GM03348 (cell line): ENCODE measurements at regions not wholly inside any gene's neighbourhood (a gene's known extent, or its start where the extent isn't known, plus 50 kb on each side); places are given as distances from the start of the nearest gene placed in this dataset.

Experiments used
- DNase-seq: peaks from one replicate; pipeline ENCODE4 v3.0.0; 2012; ENCODE audit warnings: low spot score

- no peak for DNase-seq
Measured at GRCh38 chr3:194805546-194805945, 119.9 kb downstream of the FAM43A start.

DNA sequence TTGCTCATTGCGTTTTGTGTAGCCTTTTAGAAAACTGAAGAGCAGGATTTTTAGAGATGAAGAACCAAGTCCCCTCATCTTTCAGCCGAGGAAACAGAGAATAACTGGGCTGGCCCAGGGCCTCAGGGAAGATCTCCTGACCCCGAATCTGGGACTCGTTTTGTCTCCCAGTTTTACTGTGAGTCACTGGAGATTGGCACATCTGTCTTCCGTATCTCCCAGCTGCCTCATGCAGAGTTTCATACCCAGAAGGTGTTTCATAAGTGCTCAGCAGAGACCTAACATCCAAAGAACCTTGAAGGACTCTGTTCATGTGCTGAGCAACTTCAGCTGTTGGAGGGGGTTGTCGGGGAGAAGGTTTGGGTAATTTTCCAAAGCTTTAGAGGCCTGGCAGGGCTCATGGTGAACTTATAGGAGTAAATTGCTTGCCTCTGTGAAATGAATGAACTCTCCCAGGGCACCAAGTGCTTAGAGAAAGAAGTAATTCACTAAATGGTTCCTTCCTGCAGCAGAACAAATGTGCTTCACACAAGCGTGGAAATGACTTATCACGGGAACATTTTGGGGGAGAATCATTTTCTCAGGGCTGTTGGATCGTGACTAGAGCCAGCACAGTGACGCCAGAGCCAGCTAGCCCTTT is 121.4 kb downstream of the FAM43A start:
- DNase-seq, result peak; percentile 75

DNA sequence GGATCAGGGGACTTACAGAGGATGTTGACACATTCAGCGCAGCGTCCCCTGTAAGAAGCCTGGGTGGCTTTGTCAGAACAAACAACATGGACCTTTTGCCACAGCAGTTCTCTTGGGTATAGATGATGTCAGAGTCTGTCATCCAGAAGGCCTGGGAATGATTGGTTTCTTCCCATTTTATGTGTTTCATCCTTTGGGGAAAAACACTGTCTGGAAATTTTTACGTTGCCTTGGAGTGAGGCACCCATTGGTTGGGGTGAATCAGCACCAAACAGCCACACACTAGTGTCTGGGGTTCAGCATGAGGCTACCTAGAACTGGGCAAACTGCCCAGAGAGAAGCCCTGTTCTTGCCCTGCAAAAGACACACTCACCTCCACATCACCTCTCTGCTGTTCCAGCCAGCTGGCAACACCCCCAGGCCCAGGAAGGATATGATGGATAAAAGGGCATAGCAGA is 123.0 kb downstream of the FAM43A start:
- peak; percentile 24 for DNase-seq

- DNase-seq, result no peak
Measured at GRCh38 chr3:194809382-194809781, 123.7 kb downstream of the FAM43A start.

DNA sequence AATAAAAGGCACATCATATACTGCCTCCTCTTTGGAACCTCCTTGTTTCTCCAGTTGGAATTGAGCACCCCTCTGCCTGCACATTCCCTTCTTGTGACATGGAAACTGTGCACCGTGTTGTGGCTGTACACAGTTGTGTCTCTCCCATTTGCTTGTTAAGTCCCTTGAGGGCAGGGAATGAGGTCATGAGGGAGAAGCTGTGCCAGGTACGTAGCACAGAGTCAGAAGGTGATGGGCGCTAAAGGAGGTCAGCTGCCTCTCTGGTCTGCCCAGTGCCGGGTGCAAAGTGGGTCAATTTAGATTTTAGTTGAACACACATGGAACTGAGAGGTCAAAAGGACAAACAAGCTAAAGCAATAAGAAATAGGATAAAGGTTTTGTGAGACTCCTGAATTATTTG is 124.4 kb downstream of the FAM43A start:
- no peak for DNase-seq

GRCh38 chr3:194811118-194811517 is 125.4 kb downstream of the FAM43A start:
- no peak for DNase-seq

GRCh38 chr3:194812176-194812575 is 126.5 kb downstream of the FAM43A start:
- DNase-seq, result no peak

- no peak for DNase-seq
Measured at GRCh38 chr3:194814878-194815357, 129.2 kb downstream of the FAM43A start.

- DNase-seq, result no peak
Measured at GRCh38 chr3:194816748-194817591, 131.3 kb downstream of the FAM43A start.

DNA sequence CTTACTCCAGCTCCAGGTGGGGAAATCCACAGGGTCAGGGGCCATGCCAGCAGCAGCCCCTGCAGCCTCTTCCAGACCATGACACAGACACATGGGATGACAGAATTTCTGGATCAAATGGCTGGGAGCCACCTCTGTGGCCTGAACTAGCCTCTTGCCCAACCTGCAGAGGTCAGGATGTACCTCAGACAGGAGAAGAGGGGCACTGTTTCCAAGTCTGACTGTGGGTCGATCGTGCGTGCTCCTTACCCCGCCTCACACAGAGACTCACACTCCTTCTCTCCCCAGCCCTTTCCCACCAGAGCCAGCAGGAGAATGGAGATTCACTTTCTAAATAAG is 131.9 kb downstream of the FAM43A start:
- DNase-seq, result no peak

DNA sequence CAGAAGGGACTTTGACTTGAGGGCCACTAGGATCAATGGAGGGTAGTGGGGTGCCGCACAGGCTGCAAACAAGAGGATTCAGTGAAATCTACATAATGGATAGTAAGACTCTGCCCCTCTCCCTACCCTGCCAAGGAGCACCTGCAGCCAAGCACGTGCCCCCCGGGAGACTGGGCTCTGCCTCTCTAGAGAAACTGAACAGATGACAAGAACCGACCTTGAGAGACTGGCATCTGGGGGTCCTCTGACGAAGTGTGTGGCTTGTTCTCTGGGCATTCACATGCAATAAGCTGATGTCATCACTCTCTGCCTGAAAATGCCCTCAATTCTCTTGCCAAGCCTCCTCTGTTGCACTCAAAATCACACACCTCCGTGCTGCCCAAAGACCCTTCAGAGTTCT is 132.3 kb downstream of the FAM43A start:
- no peak for DNase-seq

- no peak for DNase-seq
Measured at GRCh38 chr3:194824100-194824499, 138.4 kb downstream of the FAM43A start.

- DNase-seq, result peak; percentile 67
Measured at GRCh38 chr3:194824701-194825111, 139.0 kb downstream of the FAM43A start.

DNA sequence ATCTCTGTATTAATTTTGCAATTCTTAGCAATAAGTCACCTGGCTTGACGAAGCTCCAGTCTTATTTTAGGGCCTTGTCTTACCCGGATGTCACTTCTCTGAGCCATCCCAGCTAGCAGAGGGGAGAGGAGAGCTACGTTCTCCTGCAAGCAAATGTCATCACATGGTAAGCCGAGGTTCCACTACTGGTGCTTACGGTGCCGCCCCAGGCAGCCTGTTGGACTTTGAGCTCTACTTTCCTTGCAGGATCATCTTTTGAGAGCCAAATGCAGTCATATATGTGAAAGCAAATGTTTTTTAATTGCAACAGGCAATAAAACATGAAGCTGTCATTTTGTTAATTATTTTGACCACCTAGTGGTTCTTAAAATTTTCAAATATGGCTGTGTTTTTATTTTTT is 140.9 kb downstream of the FAM43A start:
- no peak for DNase-seq

- no peak for DNase-seq
Measured at GRCh38 chr3:194827486-194827885, 141.8 kb downstream of the FAM43A start.

DNA sequence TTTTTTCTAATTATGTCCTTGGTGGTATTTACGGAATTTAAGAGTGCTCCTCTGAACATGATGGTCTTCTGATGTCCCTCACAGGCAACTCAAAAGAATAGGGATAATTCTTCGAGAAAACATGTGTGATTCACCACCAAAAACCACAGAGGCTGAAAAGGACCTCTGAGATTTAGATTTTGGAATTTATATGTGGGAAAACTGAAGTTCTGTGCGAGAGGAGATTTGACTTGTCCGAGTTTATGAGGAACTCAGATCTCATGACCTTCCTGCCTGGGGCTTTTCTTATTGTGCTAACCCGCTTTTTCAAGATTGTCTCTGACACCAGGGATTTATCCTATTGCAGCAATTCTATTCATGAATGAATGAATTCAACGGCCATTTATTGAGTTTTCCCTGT is 142.4 kb downstream of the FAM43A start:
- no peak for DNase-seq

DNA sequence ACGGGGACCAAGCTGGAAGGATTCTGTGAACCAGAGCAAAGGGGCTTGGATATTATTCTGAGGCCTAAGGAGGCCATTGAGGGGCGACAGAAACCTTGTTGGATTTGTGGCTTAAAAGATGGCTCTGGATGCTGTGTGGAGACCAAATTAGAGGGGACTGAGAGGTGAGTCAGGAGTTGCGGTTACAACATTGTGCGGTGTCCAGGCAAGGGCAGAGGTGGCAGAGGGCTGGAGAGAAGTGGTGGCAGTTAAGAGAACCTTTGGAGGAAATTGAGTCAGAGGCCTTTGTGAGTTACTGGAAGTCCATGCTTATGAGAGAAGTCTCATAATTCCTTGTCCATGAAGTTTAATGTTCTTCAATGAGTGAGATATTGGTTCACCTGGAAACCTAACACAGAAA is 143.2 kb downstream of the FAM43A start:
- no peak for DNase-seq

DNA sequence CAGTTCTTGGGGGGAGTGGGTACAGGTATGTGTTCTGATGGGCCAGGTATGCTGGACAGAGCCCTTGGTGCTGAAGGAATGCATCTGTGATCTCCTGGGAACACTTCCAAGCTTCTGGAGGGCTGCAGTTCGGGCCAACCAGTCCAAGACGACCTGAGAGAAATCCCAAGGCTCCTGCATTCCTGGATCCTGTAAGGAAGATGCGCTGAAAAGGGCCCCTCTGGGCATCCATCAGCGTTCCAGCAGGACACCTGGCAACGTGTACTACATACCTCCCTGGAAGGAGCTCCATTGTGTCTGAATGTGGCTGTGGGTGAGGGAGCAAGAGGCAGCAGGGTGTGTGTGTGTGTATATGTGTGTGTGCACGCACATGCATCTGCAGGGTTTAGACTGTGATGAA is 144.7 kb downstream of the FAM43A start:
- no peak for DNase-seq

DNA sequence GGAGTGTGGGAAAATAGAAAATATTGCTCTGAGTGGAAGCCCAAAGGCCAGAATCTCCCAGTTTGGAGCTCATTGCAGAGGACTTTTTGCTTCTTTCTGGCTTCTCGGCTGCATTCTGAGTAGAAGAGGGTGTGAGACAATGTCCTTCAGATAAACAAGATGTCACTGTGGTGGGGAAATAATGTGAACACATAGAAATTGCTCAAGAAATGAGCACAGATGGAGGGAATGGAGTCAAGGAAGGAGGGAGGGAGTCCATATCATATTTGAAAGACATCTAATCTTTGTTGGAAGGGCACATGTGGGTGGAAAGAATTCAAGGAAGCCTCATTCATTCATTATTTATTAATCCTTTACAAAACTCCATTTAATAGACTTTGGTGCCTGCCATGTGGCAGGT is 145.3 kb downstream of the FAM43A start:
- DNase-seq, result no peak

- no peak for DNase-seq
Measured at GRCh38 chr3:194832346-194833104, 146.8 kb downstream of the FAM43A start.

DNA sequence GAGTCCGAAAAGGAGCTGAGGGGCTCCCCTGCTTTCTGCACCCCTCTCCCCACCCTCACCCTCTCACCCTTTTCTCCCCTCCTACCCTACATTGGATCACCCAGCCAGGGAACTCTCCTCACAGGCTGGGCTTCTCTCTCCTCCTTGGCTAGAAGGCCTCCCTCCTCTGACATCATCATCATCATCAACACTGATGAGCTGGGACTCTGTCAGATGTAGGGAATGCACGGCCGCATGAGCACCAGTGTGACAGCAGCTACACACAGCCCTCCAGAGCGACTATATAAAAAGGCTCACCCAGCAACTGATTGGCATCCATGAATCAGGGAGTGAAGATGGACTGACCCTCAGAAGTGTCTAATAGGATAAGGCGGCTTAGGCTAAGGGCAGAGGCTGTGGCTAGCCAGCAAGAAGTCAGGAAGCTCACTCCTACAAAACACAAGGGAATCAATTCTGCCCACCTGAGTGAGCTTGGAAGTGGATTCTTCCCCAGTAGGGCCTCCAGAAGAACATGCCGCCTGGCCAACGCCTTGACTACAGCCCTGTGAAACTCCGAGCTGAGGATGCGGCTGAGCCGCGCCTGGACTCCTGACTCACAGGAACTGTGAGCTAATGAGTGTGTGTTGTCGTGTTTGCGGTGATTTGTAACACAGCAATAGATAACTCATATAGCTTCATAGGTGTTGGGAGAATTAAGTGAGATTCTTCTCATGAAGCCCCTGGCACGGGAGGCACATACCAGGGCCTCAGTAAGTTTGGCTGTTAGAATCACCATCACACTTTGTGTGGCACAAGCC is 147.6 kb downstream of the FAM43A start:
- no peak for DNase-seq

GRCh38 chr3:194836661-194837060 is 151.0 kb downstream of the FAM43A start:
- no peak for DNase-seq
